ENCODE measurements at regions not wholly inside any gene's neighbourhood (a gene's known extent, or its start where the extent isn't known, plus 50 kb on each side); places are given as distances from the start of the nearest gene placed in this dataset.

DNA sequence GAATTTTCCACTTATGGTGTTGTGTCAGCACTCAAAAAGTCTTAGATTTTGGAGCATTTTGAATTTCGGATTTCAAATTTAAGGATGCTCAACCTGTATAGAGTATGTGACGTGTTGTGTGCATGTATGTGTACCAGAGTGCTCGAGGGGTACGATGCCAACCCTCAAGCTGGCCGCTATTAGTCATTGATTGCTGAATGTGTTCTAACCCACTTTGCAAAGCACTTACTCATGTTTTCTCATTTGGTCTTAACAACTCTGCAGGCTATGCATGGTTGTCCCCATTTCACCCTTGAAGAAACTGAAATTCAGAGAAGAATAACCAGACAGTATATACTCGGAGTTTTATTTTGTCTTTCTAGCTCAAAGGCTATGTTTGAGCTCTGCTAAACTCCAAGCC is 196.4 kb upstream of the TENM4 start:
- intact Hi-C loops (cut with DNase I; ENCODE audit: low total_unique reads) = no loop called here
- no peaks in the 10 kb centered on the region for H3K36me3 ChIP-seq
- no peaks in the 10 kb centered on the region for H3K27me3 ChIP-seq
- no peak for DNase-seq
- H3K27ac ChIP-seq = no peak overlapping the region
- no peaks in the 10 kb centered on the region for H3K4me1 ChIP-seq
- no peaks in the 10 kb centered on the region for H3K9me3 ChIP-seq
- TF ChIP-seq, protein P1, sequence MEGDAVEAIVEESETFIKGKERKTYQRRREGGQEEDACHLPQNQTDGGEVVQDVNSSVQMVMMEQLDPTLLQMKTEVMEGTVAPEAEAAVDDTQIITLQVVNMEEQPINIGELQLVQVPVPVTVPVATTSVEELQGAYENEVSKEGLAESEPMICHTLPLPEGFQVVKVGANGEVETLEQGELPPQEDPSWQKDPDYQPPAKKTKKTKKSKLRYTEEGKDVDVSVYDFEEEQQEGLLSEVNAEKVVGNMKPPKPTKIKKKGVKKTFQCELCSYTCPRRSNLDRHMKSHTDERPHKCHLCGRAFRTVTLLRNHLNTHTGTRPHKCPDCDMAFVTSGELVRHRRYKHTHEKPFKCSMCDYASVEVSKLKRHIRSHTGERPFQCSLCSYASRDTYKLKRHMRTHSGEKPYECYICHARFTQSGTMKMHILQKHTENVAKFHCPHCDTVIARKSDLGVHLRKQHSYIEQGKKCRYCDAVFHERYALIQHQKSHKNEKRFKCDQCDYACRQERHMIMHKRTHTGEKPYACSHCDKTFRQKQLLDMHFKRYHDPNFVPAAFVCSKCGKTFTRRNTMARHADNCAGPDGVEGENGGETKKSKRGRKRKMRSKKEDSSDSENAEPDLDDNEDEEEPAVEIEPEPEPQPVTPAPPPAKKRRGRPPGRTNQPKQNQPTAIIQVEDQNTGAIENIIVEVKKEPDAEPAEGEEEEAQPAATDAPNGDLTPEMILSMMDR (IDR thresholded peaks at IDR 0.05) = no peak
- H3K4me3 ChIP-seq = no peak overlapping the region

GRCh38 chr11:79634905-79635304 is 194.1 kb upstream of the TENM4 start:
- H3K9me3 ChIP-seq = no peaks in the 10 kb centered on the region
- no peaks in the 10 kb centered on the region for H3K27me3 ChIP-seq
- H3K27ac ChIP-seq = no peak overlapping the region
- H3K4me3 ChIP-seq = no peak overlapping the region
- no peaks in the 10 kb centered on the region for H3K4me1 ChIP-seq
- H3K36me3 ChIP-seq = no peaks in the 10 kb centered on the region
- TF ChIP-seq, protein P1 (IDR thresholded peaks at IDR 0.05) = no peak
- intact Hi-C loops (cut with DNase I; ENCODE audit: low total_unique reads) = no loop called here
- no peak for DNase-seq

GRCh38 chr11:79627281-79627680 is 186.5 kb upstream of the TENM4 start:
- DNase-seq = no peak
- H3K4me3 ChIP-seq = no peak overlapping the region
- TF ChIP-seq, protein P1 (IDR thresholded peaks at IDR 0.05) = no peak
- no peaks in the 10 kb centered on the region for H3K27me3 ChIP-seq
- no peaks in the 10 kb centered on the region for H3K36me3 ChIP-seq
- H3K9me3 ChIP-seq = peaks cover 0 to 5% (median 0%) of the 10 kb centered on the region in 3 donors
- H3K27ac ChIP-seq = no peak overlapping the region
- no peaks in the 10 kb centered on the region for H3K4me1 ChIP-seq
- intact Hi-C loops (cut with DNase I; ENCODE audit: low total_unique reads) = no loop called here

DNA sequence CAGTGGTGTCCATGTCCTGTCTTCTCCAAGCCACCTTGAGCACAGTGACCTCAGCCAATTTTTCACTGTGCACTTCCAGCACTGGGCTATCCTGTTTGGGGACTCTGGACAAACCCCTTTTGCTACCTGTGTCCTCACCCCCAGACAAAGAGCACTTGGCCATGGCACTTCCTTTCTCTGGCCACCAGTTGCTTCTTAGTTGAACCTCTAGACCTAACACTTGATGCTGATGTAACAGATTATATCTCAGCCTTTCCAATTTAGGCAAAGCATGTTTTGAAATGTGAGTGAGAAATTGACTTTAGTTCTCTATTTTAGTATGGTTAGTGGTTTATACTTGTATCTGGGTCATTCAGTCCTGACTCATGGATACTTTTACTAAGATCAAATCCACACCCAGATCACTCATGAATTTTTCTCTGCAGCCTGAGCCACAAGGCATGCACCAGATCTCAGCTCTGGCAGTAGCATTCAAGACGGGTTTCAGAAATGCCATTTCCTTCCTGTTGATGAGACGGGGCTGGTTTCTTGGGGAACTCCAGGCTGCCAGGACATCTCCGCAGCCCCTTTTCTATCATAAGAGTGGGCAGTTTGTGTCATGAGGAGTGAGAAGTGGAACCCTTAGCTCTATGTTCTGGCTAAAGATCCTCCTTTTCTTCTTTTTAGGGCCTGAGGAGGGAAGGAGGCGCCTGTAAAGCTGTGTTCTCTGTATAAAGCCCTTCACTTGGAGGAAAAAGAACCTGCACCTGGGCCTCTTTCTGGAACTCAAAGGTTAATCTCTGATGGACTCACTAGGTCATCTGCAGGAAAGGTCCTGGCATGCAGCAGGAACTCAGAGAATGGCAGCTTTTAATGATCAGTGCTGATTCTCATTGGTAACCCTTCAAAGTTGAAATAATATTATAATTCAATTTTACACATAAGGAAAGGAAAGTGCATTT is 185.6 kb upstream of the TENM4 start:
- H3K27ac ChIP-seq = no peak overlapping the region
- H3K9me3 ChIP-seq = peaks cover 0 to 5% (median 0%) of the 10 kb centered on the region in 3 donors
- H3K36me3 ChIP-seq = no peaks in the 10 kb centered on the region
- intact Hi-C loops (cut with DNase I; ENCODE audit: low total_unique reads) = no loop called here
- no peak overlapping the region for H3K4me3 ChIP-seq
- TF ChIP-seq, protein P1 (IDR thresholded peaks at IDR 0.05) = no peak
- H3K4me1 ChIP-seq = no peaks in the 10 kb centered on the region
- no peak for DNase-seq
- H3K27me3 ChIP-seq = no peaks in the 10 kb centered on the region

DNA sequence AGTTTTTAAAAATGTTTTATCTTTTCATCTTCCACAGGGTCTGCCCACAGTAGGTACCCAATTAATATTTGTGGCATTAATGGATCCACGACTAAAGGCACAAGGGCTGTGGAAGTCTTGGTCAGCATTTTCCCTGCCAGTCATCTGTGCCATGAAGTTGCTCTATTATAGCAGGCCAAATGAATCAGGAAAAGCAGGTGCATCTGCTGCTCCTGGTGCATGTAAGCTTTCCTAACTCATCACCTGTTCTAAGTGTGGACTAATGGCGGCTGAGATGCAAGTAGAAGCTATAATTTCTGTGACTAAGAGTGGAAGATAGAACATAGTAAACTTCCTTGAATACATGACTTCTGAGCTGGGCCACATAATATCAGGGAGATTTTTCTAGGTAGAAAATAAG is 182.5 kb upstream of the TENM4 start:
- TF ChIP-seq, protein P1 (IDR thresholded peaks at IDR 0.05) = no peak
- intact Hi-C loops (cut with DNase I; ENCODE audit: low total_unique reads) = no loop called here
- Histone ChIP-seq H3K27me3 (no peaks in the 10 kb centered on the region), H3K4me3 (no peak overlapping the region), H3K36me3 (no peaks in the 10 kb centered on the region), H3K4me1 (no peaks in the 10 kb centered on the region), H3K27ac (no peak overlapping the region), H3K9me3 (peaks cover 0 to 5% (median 0%) of the 10 kb centered on the region in 3 donors)
- no peak for DNase-seq

Data from tibial artery (tissue), 4 donors.